HG03139 (cell line): ENCODE measurements at regions not wholly inside any gene's neighbourhood (a gene's known extent, or its start where the extent isn't known, plus 50 kb on each side); places are given as distances from the start of the nearest gene placed in this dataset.
A peak's percentile ranks its signal among the peaks of the same experiment; 100 is the strongest.
"Not testable (repeated sequence)": the region's sequence is repeated elsewhere in the genome, so short reads cannot be mapped to it uniquely, and the experiment has no call there.

Experiments used
- ATAC-seq: cut with Tn5 transposase; IDR thresholded peaks from one replicate; pipeline ENCODE4 v1.9.1; 2021; ENCODE audit not compliant: unreplicated experiment

GRCh38 chr2:87477669-87478428, 270.0 kb upstream of the PLGLB2 start:
- not testable (repeated sequence) for ATAC-seq

DNA sequence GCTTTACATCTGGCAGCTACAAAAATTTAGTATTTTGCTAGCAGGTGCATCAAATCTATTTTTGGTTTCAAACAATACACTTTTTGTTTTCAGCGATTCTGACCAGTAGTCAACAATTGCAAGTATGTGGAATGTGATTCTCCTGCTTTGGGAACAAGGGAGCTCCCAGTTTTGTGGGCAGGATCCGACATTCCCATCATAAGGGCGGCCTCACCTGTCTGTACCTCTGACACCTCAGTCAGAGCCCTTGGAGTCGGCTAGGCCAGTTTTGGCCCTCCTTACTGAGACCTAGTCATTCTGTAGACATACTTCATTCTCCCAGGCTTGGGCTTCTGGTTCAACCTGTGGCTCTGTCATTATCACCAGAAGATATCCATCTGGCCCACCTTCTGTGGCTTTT, 269.0 kb upstream of the PLGLB2 start:
- ATAC-seq = not testable (repeated sequence)

DNA sequence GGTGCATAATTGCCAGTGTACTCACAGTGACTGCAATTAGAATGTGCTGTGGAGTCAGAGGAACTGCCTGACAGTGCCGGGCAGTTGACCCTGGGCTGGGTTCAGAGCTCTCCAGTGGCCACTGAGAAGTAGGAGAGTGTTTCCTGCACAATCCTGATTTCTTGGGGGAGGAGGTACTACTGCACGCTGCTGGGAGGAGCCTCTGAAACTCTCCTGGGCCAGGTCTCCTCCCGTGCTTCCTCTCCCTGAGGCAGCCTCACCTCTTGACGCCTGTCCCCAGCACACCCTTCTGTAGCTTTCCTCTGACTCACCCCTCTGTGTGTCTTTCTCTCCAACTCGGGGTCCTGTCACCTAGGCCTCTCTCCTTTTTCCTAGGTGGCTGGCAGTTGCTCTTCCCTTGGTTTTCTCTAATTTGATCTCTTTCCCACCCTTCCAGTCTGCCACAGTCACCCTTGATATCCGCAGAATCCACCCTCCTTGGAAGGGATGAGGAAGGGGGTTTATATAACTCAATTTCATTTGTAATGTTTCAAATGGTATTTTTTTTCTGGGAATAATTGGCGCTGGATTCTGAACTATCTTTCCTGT, 264.7 kb upstream of the PLGLB2 start:
- ATAC-seq = not testable (repeated sequence)

DNA sequence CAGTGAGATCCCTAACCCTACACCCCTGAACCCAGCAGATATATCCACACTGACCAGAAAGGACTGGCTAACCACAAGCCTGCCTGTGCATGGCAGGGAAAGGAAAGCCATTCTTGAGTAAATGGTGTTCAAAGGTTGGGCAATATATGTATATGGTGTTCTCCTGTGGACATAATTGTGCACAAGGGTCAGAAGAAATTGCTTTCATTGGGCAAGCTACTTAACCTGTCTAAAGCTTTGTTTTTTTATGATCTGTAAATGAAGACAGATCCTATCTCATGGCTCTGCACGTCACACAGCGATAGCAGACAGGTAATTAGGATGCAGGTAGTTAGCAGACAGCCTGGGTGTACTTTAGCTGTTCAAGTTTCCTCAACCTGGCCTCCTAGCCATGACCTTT, 263.5 kb upstream of the PLGLB2 start:
- ATAC-seq = not testable (repeated sequence)

GRCh38 chr2:87485455-87485854, 262.4 kb upstream of the PLGLB2 start:
- not testable (repeated sequence) for ATAC-seq

- peak; percentile 90 for ATAC-seq
Observed at GRCh38 chr2:87485884-87486283, 262.0 kb upstream of the PLGLB2 start.

DNA sequence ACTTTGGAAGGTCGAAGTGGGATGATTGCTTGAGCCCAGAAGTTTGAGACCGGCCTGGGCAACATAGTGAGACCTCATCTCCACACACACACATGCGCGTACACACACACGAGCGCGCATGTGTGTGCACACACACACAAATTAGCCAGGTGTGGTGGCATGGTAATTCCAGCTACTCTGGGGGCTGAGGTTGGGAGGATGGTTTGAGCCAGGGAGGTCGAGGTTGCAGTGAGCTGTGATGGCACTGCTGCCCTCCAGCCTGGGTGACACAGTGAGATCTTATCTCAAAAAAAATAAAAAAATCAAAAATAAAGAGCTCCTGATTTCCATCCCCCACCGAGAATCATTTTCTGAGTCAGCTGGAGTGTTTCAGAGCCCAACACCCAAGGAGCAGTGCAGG, 261.5 kb upstream of the PLGLB2 start:
- ATAC-seq = peak; percentile 7

DNA sequence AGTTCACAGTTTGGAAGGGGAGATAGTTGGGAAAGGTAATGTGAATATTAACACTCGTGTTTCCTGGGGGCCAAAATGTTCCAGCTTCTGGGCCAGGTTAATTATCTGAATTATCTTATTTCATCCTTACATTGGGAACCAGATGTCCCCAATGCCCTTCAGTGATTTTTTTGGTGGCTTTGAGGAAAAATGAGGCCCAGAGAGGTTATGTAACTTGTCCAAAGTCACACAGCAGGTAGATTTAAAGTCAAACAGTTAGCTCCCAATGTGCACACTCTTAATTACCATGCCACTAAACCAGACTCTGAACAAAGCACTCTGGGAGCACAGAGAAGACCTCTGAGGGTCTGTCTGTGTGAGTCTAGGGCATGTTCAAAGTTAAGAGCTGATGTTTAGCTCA, 259.9 kb upstream of the PLGLB2 start:
- ATAC-seq = not testable (repeated sequence)

DNA sequence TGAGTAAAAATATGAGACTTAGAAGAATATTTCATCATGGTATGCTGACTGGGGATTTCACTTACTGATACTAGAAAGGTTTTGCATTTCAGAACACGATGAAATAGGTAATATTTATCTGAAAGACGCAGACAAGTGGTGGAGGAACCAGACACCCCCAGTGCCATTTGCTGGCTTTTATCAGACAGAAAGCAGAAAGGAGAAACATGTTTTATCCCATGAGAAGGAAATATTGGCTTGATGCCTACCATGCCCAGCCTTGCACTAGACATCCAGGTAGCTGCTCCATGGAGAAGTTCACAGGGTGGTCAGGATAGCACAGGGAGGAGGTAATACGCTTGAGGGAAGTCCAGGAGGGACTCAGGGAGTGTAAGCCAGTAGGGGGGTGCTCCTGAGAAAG, 258.9 kb upstream of the PLGLB2 start:
- ATAC-seq = not testable (repeated sequence)

DNA sequence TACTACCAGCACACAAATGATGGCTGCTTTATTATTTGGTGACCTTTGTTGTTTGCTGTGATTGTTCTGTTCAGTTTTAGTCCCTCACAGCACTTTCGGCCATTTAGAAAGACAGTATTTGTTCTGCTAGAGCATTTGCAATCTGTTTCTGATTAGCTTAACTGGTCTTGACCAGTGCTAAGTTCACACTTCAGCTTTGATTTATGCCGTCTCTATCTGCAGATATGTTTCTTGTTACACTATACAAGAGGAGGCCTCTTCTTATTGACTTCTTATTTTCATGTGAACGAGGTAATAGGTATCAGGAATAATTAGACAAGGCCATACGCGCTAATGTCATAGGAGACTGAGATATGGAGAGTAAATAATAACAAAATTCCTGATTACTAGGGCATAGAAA, 253.0 kb upstream of the PLGLB2 start:
- ATAC-seq = not testable (repeated sequence)

DNA sequence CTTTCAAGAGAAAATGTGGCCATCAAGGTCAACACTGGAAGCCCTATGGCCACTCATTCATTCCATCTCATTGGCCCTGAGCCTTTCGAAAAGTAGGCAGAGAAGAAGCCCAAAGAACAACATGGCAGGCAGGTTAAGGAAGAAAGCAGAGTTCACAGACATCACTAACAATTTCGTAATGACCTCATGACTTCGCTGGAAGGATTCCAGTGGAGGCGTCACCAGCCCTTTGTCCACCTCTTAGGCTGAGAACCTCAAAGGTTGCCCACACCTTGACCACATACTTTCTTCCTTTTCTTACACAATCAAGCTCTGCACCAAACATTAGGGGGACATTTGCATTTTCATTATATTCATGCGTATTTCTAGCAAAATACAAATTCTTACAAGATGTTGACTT, 252.4 kb upstream of the PLGLB2 start:
- ATAC-seq = not testable (repeated sequence)

GRCh38 chr2:87496036-87497006, 251.6 kb upstream of the PLGLB2 start:
- ATAC-seq = peak; percentile 88

- ATAC-seq = not testable (repeated sequence)
Observed at GRCh38 chr2:87497135-87497534, 250.8 kb upstream of the PLGLB2 start.

GRCh38 chr2:87497700-87498099, 250.2 kb upstream of the PLGLB2 start:
- ATAC-seq = not testable (repeated sequence)

GRCh38 chr2:87498169-87498853, 249.6 kb upstream of the PLGLB2 start:
- not testable (repeated sequence) for ATAC-seq

- not testable (repeated sequence) for ATAC-seq
Observed at GRCh38 chr2:87498854-87499238, 249.0 kb upstream of the PLGLB2 start.

DNA sequence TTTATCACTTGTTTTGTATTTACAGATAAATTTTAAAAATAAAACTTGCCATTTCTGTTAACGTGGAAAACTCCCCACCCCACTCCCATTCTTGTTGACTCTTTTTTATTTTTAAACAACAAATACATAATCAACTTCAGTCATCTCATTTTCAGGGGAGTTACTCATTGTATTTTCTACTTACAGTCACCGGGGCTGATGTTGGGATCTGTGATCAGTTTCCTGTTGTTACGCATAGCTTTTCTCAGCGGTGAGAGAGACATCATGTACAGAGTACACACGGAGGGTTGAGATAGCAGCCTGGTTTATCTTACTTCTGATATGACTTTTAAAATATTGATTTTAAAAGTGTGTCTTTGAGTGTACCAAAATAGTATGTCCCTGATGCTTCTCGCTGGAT, 248.0 kb upstream of the PLGLB2 start:
- ATAC-seq = not testable (repeated sequence)

- not testable (repeated sequence) for ATAC-seq
Observed at GRCh38 chr2:87500421-87500820, 247.5 kb upstream of the PLGLB2 start.

DNA sequence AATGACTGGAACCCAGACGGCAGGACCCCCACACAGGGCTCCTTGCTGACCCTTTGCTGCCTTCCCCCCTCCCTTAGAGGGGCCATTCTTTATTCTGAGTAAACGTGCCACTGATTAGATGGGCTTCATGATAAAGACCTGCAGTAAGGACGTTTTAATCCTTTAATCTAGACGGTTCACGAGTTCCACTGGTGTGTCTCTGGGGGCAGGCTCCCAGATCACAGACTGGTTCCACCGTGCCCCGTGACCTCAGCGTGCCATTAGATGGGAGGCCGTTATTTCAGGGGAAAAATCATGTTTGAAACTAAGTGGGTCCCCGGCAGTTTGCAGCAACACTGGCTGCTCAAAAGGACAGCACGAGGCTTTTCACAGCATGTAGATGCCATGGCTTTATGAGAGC, 246.9 kb upstream of the PLGLB2 start:
- not testable (repeated sequence) for ATAC-seq

DNA sequence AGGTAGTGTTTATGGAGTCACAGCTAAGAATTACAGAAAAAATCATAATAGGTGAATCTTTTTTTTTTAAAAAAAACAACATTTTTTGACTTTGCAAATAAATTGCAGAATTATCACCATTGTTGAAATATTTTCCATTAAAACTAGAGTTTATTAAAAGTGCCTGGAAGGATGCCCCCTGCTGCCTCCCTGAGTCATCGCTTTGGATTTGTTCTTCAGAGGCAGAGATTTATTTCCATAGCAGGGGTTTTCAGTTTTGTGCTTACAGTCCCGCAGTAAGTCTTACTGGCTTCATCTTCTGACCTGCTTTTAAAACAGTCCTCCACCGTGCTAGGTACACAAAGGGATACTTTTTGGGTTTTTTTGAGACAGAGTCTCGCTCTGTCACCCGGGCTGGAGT, 244.9 kb upstream of the PLGLB2 start:
- ATAC-seq = not testable (repeated sequence)

DNA sequence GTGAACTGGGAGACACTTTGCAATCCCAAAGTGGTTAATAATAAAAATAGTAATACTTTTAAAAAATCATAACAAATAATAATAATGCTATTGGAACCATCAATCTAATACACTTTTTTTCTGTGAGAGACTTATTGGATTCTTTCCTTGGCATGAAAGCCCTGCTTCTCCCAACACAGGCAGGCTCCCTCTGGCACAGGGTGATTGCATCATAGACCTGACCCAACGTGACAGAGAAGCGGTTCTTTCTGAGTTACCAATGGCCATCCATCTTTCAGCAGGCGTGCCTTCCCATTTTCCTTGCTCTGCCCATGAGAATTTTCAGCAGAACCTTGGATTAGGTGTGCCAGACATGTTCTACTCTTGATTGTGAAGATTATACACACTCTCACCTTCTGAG, 242.6 kb upstream of the PLGLB2 start:
- ATAC-seq = not testable (repeated sequence)
